NCI-H1048 (cell line): ENCODE measurements at regions not wholly inside any gene's neighbourhood (a gene's known extent, or its start where the extent isn't known, plus 50 kb on each side); places are given as distances from the start of the nearest gene placed in this dataset.
"Not testable (repeated sequence)": the region's sequence is repeated elsewhere in the genome, so short reads cannot be mapped to it uniquely, and the experiment has no call there.

ENCODE experiments used
- DNase-seq: peaks from one replicate; lab custom pipeline; 2025; lab: John Stamatoyannopoulos, UW

DNA sequence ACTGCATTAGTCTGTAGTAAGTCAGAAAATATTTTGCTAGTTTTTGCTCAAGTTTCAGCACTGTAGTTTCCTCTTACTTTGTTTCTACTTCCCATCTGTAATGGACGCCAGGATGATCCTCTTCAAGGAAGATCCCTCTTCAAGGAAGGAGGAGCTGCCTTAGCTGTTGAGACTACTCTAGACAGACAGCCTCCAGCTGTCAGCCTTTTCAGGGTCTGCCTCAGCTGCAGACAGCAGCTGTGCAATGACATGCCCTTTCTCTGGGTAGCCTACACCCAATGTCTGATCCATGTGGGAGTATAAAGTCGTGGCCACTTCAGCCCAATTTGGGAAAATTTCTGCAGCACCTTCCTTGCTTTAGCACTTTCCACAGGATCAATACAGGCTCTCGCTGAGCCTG lies 281.0 kb upstream of the MAOA start:
- DNase-seq = no peak

DNA sequence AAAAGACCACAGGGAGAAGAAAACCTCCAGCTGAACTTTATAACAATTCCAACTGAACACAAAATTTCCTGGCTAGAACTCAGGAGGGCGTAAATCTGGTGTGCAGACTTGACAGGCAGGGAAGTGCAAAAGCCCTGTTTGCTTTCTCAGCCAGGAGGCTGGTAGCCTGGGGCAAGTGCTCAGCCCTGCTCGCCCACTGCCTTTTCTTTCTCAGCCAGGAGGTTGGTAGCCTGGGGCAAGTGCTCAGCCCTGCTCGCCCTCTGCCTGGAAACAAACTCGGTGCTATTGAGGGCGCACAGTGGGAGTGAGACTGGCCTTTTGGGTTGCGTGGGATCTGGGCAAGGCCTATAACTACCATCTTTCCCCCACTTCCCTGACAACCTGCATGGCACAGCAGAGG lies 275.4 kb upstream of the MAOA start:
- no peak for DNase-seq

DNA sequence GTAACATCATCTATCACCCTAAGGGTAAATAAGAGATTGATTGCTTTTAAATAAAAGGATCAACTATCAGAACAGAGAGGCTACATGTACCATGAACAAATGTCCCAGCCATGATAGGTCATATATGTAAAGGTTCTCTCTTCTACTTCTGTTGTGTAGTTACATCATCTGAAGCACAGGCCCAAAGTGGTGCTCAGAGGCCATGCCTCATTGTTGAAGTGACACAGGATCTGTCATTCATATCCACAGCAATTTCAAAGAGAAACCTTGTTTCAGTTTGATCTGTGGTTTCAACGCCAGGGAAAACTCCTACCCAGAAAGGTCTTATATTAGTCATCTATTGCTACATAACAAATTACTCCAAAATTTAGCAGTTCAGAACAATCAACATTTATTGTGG lies 269.2 kb upstream of the MAOA start:
- no peak for DNase-seq

DNA sequence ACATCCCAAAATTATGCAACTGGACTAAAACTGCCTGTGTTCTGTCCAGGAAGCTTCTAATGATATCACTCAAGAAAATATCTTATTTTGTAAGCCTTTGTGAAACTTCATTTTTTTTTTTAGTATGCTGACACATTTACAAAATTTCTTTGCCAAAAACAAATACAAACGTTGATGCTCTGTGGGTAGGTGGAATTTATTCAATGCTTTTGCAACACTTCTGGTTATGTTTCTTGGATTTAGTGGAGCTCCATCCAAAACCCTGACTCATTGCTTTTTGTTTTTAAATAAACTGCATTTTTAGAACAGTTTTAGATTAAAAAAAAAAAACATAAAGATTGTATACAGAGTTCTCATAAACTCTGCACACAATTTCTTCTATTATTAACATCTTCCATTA lies 250.9 kb upstream of the MAOA start:
- DNase-seq = no peak

DNA sequence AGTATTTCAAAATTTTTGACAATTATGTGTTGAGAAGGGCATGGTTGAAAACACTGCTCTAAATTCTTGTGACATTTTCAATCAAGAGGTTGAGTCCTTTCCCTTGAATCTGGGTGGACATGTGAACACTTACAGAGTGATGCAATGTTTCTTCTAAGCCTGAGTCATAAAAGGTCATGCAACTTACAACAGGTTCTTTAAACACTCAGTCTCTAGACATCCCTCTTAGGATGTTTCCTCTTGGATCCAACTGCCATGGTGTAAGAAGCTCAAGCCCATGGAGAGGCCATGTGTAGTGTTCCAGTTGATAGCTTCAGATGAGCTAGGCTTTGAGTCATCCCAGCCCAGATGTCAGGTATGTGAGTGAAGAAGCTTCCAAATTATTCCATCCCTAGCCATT lies 232.2 kb upstream of the MAOA start:
- no peak for DNase-seq

DNA sequence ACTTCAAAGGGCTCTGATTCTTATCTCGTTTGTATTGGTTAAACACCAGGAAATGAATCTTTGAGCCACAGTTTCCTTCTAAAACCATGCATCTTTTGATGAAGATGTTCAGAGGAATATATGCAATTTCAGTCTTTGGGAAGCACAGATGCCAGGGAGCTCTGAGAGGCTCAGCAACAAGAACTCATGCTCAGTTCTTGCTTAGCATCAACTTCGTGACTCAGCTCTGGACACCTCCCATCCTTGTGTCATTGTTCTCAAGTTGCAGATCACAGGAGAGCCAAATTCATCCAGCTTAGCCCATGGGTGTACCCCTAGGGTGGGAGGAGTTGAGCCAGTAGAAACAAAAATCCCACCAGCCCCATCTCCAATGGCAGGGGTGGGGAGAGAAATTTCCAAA lies 219.6 kb upstream of the MAOA start:
- no peak for DNase-seq

DNA sequence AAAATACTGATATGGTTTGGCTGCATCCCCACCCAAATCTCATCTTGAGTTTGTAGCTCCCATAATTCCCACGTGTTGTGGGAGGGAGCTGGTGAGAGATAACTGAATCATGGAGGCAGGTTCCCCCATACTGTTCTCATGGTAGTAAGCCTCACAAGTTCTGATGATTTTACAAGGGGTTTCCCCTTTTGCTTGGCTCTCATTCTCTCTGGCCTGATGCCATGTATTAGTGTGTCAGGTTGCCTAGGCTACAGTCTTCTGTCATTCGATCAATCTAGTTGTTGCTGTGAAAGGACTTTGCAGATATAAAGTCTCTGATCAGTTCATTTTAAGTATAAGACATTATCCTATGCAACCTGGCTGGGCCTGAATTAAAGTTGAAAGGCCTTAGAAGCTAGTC lies 209.3 kb upstream of the MAOA start:
- no peak for DNase-seq

DNA sequence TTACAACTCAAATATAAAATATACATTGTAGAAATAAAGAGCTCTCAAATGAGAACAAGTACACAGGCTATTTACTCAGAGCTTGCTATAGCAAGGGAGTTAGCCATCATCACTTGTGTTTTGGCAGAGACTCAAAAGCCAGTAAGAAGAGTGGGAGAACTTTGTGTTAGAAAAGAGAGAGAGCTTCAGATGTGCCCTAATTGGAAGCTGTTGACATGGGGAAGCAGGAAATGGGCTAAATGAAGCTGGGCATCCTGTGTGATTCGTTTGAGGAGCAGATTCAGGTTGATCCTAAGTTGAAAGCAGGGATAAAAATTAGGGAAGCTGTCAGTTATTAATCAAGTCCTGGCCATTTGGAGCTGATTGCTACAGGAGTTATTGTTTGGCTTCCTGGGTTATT lies 207.4 kb upstream of the MAOA start:
- DNase-seq = no peak

DNA sequence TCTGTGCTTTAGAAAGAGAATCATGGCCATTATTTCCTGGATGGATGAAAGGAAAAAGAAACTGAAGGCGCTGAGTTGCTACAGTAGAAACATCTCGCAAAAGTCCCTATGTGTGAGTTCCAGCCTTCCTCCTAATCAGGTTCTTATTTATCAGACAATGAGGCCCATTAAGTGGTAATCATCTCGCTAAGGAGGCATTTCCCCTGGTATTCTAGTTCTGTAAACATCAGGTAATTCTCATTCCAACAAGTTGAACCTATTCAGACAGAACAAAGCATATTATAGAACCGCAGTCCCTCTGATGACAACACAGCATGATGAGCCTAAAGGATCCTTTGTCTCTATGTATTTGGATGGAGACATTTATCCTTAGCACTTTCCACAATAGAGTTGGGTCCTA lies 205.7 kb upstream of the MAOA start:
- DNase-seq = no peak

DNA sequence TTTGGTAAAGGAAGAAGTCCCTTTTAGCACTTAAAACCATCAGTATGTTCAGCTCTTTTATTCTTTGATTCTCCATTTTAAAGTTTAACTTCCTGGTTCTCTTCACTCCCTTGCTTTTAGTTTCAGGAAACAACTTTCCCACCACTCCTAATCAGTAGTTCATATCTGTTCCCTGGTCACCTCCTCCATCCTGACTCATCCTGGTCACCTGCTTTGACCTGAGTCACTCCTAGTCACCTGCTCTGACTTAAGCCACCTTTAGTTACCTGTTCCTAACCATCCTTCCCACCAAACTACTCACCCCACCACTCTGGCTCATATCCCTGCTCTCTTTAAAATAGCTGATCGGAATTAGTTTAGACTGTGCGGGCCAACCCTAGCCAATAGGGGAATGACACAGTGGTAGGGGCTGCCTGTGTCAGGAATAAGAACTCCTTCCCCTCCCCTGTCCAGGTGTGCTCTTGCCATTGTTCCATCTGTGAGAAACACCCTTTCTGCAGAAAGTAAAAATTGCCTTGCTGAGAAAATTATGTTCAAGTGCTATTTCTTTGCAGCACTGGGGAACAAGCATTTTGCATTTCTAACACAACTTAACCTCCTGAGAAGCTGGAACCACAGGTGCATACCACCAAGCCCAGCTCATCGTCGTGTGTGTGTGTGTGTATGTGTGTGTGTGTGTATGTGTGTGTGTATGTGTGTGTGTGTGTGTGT lies 204.0 kb upstream of the MAOA start:
- DNase-seq = not testable (repeated sequence)

DNA sequence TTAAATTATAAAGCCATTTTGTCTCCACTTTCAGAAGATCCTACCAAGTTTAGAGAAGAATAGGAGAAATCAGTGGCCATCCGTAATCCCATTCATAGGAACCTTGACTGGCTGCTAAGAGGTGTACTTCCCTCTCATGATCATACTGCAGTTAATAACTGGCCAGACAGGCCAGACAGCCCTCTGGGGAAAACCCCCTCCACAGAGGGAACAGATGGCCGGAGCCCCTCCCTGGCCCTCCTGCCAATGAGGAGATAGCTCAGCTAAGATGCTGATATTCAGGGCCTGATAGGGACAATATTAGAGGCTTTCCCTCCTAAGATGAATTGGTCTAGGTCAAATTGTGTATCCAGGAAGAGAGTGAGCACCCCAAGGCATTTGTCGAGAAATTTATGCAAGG lies 200.0 kb upstream of the MAOA start:
- no peak for DNase-seq

DNA sequence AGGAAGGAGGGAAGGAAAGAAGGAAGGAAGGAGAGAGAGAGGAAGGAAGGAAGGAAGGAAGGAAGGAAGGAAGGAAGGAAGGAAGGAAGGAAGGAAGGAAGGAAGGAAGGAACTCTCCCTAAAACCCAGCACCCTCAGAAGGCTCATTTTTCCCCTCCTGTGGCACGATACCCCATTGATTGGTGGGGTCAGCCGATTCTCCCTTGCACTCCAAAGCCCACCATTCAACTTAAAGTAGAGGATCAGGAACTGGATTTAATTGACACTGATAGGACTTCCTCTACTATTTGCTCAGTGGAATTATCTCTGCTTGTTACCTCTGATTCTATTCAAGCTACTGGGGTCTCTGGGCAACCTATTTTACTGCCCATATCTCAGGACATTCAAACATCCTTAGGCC lies 199.2 kb upstream of the MAOA start:
- no peak for DNase-seq

DNA sequence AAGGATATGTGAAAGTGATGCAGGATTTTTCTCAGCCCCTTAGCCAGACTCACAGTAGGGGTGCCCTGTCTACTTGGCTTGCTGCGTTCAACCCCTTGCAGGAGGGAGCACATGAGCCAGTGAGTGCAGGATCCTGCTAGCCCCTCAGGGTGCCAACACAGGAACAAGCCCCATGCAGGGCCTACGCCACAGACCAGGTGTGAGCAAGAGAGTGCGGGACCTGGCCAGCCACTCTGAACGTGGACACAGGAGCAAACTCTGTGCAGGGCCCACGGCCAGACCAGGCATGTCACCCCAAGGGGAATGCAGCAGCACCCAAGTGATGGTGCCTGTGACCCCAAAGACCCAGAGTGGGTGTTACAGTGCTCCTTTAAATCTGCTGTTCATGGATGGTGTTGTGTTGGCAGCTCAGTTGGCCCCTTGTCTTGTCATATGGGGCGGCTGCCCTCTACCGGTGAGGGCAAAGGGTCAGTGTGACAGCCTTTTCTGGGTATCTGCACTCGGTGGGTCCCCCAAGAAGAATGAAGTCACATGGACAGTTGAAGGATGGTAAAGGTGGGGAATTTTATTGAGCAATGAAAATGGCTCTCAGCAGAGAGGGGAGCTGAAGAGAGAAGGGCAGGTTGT lies 188.4 kb upstream of the MAOA start:
- DNase-seq = no peak

DNA sequence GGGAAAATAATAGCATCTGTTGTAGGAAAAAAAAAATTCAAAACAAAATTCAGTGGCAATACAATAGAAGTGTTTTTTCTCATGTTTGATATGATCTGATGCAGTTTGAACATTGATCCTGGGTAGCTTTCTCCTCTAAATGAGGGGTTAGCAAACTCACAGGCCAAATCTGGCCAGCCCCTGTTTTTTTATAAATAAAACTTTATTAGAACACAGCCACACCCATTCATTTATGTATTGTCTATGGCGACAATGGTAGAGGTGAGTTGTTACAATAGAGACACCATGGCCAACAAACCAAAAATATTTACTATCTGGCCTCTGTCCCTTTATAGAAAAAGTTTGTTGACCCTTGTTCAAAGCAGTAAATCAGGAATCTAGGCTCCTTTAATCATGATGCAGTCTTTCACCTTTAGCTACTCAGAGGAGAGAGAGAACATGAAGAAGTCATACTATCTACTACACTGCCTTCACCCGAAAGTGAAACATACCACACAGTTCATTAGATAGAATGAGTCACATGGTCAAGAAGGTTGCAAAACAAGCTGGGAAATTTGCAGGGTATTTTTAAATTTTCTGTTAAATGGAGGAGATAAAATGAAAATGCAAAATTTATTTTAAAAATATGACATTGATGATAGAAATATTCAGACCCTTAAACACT lies 186.6 kb upstream of the MAOA start:
- no peak for DNase-seq

DNA sequence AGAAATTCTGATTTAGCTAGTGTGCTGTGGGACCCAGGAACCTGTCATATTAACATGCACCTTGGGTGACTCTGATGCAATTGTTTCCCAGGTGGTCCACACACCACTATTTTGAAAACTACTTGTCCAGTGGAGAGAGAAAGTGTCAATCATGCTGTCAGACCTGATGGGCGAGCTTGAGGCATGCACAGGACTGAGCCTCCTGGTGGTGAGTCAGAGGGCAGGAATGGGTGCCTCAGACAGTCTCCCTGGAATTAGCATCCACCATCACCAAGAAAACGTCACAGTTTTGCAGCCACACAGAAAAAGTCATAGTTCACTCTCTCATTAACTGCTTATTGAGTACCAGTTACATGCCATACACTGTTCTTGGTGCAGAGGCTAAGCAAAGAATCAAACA lies 181.8 kb upstream of the MAOA start:
- no peak for DNase-seq

DNA sequence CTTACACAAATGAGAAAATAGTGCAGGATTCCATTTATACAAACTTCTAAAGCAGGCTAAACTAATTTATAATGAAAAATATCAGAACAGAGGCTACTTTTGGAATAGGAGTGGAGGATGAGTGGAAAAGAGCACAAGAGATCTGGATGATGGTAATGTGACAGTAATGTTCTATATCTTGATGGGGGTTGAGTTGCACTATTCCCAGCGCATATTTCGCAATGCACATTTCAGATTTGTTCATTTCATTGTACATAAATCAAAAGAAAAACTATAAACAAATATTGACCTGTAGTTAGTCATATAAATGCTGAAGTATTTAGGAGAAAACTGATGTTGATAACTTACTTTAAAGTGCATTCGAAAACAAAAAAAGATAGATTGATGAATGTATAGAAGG lies 177.0 kb upstream of the MAOA start:
- DNase-seq = no peak

DNA sequence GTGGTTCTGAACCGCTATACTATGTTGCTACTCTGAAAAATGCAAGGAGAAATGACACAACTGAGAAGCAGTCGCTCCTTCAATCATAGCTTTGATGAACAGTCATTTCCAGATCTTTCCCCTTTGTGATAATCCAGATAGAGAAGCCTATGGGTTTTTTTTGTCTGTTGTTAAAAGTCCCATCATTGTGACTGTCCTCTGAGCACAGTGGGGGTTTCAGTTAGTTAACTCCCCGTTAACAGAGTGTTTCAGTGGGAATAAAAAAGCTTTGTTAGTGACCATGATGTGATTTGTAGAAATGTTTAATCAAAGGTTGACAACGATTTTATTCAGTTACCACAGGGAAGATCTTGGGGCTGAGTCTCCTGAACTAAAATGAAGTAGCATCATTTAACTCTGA lies 176.2 kb upstream of the MAOA start:
- no peak for DNase-seq

DNA sequence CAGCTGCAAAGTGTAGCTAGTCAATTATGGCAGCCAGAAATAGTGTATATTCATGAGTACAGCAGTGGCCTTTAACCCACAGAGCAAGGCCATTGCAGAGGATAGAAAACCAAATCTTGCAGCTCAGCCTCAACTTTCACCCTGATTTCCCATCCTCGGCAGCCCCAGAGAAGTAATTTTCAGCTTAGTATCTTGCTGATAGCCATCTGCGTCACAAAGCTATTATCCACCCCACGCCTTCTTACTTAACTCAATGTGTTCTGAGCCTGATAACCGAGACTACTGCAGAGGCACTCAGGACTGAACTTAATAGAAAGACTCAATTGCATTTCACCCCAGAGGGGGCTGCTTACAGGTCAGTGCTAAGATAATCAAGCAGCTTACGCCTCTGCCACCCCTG lies 174.5 kb upstream of the MAOA start:
- DNase-seq = no peak

DNA sequence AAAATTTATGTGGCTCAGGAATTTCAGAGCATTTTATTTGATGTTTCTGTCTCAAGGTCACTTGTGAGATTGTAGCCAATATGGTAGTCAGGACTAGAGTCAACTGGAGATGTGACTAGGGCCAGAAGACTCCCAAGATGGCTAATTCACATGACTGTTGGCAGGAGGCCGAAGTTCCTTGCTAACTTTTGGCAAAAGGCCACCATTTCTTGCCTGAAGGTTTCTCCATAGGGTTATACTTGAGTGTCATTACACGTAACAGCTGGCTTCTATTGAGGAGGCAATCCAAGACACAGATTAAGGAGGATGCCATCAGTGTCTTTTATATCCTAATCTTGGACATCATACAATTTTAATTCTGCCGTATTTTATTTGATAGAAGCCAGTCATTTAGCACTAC lies 162.3 kb upstream of the MAOA start:
- no peak for DNase-seq

DNA sequence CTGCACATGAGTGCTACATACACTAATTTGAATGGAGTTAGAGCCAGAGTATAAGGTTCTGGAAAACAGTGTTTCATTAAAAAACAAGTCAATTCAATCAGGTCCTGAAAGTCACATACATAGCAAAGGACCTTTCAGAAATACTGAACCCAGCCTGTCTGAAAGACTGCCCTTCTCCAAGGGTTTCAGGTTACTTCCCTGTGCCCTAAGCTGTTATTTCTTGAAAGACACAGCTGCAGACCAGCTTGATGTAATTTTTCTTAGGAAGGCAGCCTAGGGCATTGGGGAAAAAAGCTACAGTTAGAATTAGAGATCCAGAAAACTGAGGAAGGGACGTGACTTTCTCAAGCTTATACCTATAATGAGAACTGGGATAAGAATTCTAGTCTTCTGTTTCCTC lies 155.9 kb upstream of the MAOA start:
- DNase-seq = no peak

DNA sequence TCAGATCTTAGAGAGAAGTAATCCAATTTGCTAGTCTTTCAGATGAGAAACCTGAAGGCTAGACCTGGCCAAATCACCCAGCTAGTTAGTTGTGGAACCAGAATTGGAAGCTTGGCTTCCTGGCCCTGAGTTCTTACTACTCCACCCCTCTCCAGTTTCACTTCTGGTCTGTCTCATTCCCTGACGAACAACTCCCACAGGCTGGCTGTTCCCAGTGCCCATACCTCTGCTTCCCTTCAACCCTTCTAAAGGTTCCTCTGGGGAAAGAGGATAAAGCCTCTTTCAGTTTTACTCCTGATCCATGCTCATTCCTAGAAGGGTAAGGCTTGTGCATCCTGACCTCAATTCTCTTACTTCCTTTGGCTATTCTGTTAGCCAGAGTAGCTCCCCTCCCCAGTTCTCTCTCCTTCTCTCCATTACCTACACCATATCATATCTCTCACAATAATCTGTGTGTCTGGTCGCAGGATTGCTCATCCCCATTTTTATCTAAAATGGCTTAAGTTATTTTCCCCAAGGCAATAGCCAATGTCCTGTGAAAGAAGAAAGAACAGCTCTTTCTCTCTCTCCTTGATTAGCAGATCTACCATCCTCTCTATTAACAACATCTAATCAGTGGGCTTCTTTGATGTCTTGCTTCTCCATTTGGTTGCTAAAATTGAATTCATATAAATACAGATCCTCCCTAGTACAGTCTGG lies 155.0 kb upstream of the MAOA start:
- DNase-seq = no peak

DNA sequence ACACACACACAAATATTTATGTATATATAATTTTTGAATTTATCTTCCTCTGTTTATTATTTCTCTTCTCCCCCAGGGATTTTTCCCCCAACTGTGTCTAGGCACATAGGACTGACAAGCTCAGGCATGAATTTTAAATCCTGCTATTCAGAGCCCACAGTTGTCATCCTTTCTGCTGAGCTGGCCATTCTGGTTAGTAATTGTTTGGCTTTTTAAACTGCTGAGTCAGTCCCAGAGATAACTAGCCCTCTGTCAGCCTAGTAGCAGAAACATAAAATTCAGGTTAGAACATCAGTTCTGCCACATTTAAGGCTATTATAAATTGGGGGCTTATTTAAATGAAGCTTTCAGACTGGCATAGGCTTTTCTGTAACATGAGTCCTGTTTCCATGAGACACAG lies 151.7 kb upstream of the MAOA start:
- DNase-seq = no peak

DNA sequence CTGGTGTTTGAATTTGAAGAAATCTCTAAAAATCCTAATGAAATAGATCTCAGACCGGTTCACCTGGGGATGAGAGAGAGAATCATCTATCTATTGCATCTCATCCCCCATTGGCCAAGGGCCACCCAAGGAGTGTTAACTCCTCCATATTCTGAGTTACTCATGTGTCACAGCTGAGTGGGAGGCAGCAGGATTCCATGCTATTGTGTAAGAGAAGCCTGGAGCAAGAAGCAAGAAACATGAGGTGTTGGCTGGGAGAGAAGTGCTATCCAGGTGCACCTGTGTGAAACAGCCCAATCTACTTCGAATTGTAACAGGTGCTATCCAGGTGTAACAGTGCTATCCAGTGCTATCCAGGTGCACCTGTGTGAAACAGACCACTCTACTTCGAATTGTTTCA lies 150.3 kb upstream of the MAOA start:
- DNase-seq = no peak
